RPMI7951 (cell line): ENCODE measurements at regions not wholly inside any gene's neighbourhood (a gene's known extent, or its start where the extent isn't known, plus 50 kb on each side); places are given as distances from the start of the nearest gene placed in this dataset.
"Not testable (repeated sequence)": the region's sequence is repeated elsewhere in the genome, so short reads cannot be mapped to it uniquely, and the experiment has no call there.

Experiments
- DNase-seq: peaks from one replicate; pipeline ENCODE4 v3.0.0-alpha.2; 2012; ENCODE audit warnings: low read depth

- DNase-seq, result no peak
These were observed 54.3 kb upstream of the CREB3L1 start for GRCh38 chr11:46223252-46223513.

- peak; percentile 24 for DNase-seq
These were observed 54.8 kb upstream of the CREB3L1 start for GRCh38 chr11:46222490-46223251.

GRCh38 chr11:46220313-46220712 lies 57.1 kb upstream of the CREB3L1 start:
- no peak for DNase-seq

- DNase-seq, result no peak
These were observed 60.7 kb upstream of the CREB3L1 start for GRCh38 chr11:46216765-46217089.

GRCh38 chr11:46216019-46216764 lies 61.3 kb upstream of the CREB3L1 start:
- peak; percentile 58 for DNase-seq

GRCh38 chr11:46215208-46215931 lies 62.1 kb upstream of the CREB3L1 start:
- no peak for DNase-seq

- no peak for DNase-seq
These were observed 64.7 kb upstream of the CREB3L1 start for GRCh38 chr11:46212720-46213119.

- DNase-seq, result no peak
These were observed 66.6 kb upstream of the CREB3L1 start for GRCh38 chr11:46210856-46211255.

- DNase-seq, result peak; percentile 74
These were observed 67.3 kb upstream of the CREB3L1 start for GRCh38 chr11:46210133-46210636.

GRCh38 chr11:46209624-46210023 lies 67.8 kb upstream of the CREB3L1 start:
- not testable (repeated sequence) for DNase-seq

- no peak for DNase-seq
These were observed 68.7 kb upstream of the CREB3L1 start for GRCh38 chr11:46208803-46209202.

GRCh38 chr11:46207270-46207669 lies 70.2 kb upstream of the CREB3L1 start:
- no peak for DNase-seq

- not testable (repeated sequence) for DNase-seq
These were observed 73.0 kb upstream of the CREB3L1 start for GRCh38 chr11:46204415-46204814.

GRCh38 chr11:46203746-46204145 lies 73.7 kb upstream of the CREB3L1 start:
- no peak for DNase-seq

- no peak for DNase-seq
These were observed 74.6 kb upstream of the CREB3L1 start for GRCh38 chr11:46202696-46203391.

- peak; percentile 56 for DNase-seq
These were observed 75.3 kb upstream of the CREB3L1 start for GRCh38 chr11:46202149-46202548.

- peak; percentile 57 for DNase-seq
These were observed 76.8 kb upstream of the CREB3L1 start for GRCh38 chr11:46200537-46201281.

GRCh38 chr11:46198245-46199240 lies 77.3 kb upstream of the PHF21A start:
- DNase-seq, result no peak

- no peak for DNase-seq
These were observed 76.2 kb upstream of the PHF21A start for GRCh38 chr11:46197421-46197820.

GRCh38 chr11:46188017-46188416 lies 66.8 kb upstream of the PHF21A start:
- DNase-seq, result no peak
